Right lobe of liver (tissue), 6 donors: ENCODE measurements at regions not wholly inside any gene's neighbourhood (a gene's known extent, or its start where the extent isn't known, plus 50 kb on each side); places are given as distances from the start of the nearest gene placed in this dataset.

Experiments
- ATAC-seq, 4 donors: fragments of 200-7000 bp; cut with Tn5 transposase; one replicate each; pipeline ENCODE4 v1.9.1; 2020; ENCODE audit warnings: mild to moderate bottlenecking in 4 of 4, moderate library complexity in 4 of 4
- DNase-seq, 3 donors: peaks; one replicate each; pipeline ENCODE4 v3.0.0-alpha.2; 2020
- H3K27ac ChIP-seq, 3 donors: fragments of 200-600 bp; one replicate each; pipeline ENCODE4 v1.8.0; 2022
- H3K27me3 ChIP-seq, 2 donors: fragments of 200-600 bp; one replicate each; pipeline ENCODE4 v1.8.0; 2022
- H3K36me3 ChIP-seq, 4 donors: fragments of 200-600 bp; sonication (generic) in 1 of 4; one replicate each; pipeline versions ENCODE4 v1.5.1 to v1.8.0; 2017 to 2022; ENCODE audit warnings: control low read depth in 1 of 4
- H3K4me1 ChIP-seq, 4 donors: fragments of 200-600 bp; sonication (generic) in 1 of 4; one replicate each; pipeline versions ENCODE4 v1.5.1 to v1.8.0; 2017 to 2022; ENCODE audit warnings: control low read depth in 1 of 4
- H3K4me3 ChIP-seq, 3 donors: fragments of 200-600 bp; one replicate each; pipeline ENCODE4 v1.8.0; 2022
- H3K9me3 ChIP-seq, 4 donors: fragments of 200-600 bp; sonication (generic) in 1 of 4; one replicate each; pipeline versions ENCODE4 v1.5.1 to v1.8.0; 2017 to 2022; ENCODE audit warnings: control low read depth in 1 of 4
- CTCF ChIP-seq, 4 donors: fragments of 200-600 bp in 3 of 4; fragments of 450-650 bp in 1 of 4; IDR thresholded peaks; one replicate each; pipeline versions ENCODE4 v1.5.1 to v1.8.0; 2016 to 2022; ENCODE audit warnings: antibody characterized with exemption in 4 of 4, mild to moderate bottlenecking in 2 of 4
- POLR2A ChIP-seq: fragments of 450-650 bp; IDR thresholded peaks from one replicate; pipeline ENCODE4 v1.6.1; 2017; ENCODE audit warnings: antibody characterized with exemption, mild to moderate bottlenecking
- WGBS: methylation state at CpG from one replicate; pipeline ENCODE4 v1.1.6; 2018; ENCODE audit warnings: low coverage, low lambda C conversion rate; ENCODE audit not compliant: insufficient coverage; ENCODE audit errors: missing lambda C conversion rate; 5-methylcytosine and 5-hydroxymethylcytosine counted together
- intact Hi-C, 2 donors: fragments of 100-400 bp; cut with DNase I; formaldehyde crosslinking; loops; one replicate each; pipeline versions ENCODE4 v1.11.2 to v1.14.1; 2022
- donor health status: DM: no; HTN: yes; CAD: no.
- donor health status: DM: no; HTN: no; CAD: no.
- donor health status: DM: no; HTN: no; CAD: no.
- donor health status: DM: no; HTN: yes; CAD: no.
- donor health status: DM: no; HTN: yes; CAD: no.

DNA sequence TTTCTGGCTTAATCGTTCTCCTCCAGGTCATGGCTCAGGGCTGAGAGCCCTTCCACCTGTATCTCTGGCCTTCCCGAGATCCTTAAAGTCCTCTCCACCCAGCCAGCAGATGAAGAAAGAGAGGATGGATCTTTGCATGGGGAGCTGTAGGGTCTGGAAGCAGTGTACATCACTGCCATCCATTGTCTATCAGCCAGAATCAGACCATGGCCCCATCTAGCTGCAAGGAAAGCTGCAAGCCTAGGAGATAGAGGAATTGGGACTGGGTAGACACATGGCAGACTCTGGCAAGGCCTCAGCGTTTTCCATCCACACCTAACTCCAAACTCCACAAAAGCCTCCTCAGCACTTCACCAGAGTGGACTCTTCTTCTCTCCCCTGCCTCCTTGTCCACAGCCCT, 113.8 kb upstream of the MAFB start:
- Histone ChIP-seq H3K27ac (no peak overlapping the region), H3K27me3 (no peaks in the 10 kb centered on the region), H3K9me3 (no peaks in the 10 kb centered on the region), H3K4me3 (no peak overlapping the region), H3K36me3 (no peaks in the 10 kb centered on the region), H3K4me1 (no peaks in the 10 kb centered on the region)
- intact Hi-C loops: no loop called here
- no peak for ATAC-seq
- no peak for DNase-seq
- TF ChIP-seq CTCF (IDR thresholded peaks at IDR 0.05) (no peak), POLR2A (no peak)
- 47% methylated on average over 3 of the region's 3 CpGs for WGBS

DNA sequence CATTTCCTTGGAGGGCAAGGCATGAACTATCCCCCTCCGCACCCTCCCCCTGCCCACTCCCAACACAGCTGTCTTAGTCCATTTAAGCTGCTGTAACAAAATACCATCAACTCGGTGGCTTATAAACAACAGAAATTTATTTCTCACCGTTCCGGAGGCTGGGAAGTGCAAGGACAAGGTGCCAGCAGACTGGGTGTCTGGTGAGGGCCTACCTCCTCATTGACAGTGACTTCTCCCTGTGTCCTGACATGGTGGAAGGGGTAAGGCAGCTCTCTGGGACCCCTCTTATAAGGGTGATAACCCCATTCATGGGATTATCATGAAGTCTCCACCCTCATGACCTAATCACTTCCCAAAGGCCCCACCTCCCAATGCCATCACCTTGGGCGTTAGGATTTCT, 114.3 kb upstream of the MAFB start:
- TF ChIP-seq POLR2A: no peak
- no peak for TF ChIP-seq CTCF (IDR thresholded peaks at IDR 0.05)
- intact Hi-C loops: no loop called here
- no peaks in the 10 kb centered on the region for H3K9me3 ChIP-seq
- no peak overlapping the region for H3K27ac ChIP-seq
- H3K4me1 ChIP-seq: no peaks in the 10 kb centered on the region
- no peaks in the 10 kb centered on the region for H3K27me3 ChIP-seq
- no peak overlapping the region for H3K4me3 ChIP-seq
- DNase-seq (no peak), ATAC-seq (no peak)
- no peaks in the 10 kb centered on the region for H3K36me3 ChIP-seq
- 83% methylated on average over 4 of the region's 5 CpGs for WGBS

DNA sequence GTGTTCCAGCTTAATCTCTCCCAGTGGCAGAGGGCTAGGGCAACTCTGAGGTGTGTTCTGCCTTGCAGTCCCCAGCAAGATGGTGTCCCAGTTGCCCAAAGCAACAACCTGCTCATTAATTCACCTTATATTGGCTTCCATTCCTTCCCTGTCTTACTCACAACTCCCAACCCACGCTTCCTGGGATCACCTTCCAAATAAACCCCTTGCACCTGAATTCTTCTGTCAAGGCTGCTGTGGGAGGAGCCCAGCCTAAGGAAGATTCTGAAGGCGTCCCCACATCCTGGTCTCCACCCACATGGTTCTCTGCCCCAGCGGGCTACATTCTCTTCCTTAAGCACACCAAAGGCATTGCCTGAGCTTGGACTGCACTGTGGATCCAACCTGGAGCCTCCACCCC, 116.6 kb upstream of the MAFB start:
- WGBS: 63% methylated on average over 3 of the region's 3 CpGs
- H3K27ac ChIP-seq: no peak overlapping the region
- no peak for DNase-seq
- no peaks in the 10 kb centered on the region for H3K9me3 ChIP-seq
- no peak for ATAC-seq
- H3K36me3 ChIP-seq: no peaks in the 10 kb centered on the region
- no peaks in the 10 kb centered on the region for H3K4me1 ChIP-seq
- no peak overlapping the region for H3K4me3 ChIP-seq
- H3K27me3 ChIP-seq: no peaks in the 10 kb centered on the region
- intact Hi-C loops: no loop called here
- TF ChIP-seq POLR2A (no peak), CTCF (IDR thresholded peaks at IDR 0.05) (no peak)

DNA sequence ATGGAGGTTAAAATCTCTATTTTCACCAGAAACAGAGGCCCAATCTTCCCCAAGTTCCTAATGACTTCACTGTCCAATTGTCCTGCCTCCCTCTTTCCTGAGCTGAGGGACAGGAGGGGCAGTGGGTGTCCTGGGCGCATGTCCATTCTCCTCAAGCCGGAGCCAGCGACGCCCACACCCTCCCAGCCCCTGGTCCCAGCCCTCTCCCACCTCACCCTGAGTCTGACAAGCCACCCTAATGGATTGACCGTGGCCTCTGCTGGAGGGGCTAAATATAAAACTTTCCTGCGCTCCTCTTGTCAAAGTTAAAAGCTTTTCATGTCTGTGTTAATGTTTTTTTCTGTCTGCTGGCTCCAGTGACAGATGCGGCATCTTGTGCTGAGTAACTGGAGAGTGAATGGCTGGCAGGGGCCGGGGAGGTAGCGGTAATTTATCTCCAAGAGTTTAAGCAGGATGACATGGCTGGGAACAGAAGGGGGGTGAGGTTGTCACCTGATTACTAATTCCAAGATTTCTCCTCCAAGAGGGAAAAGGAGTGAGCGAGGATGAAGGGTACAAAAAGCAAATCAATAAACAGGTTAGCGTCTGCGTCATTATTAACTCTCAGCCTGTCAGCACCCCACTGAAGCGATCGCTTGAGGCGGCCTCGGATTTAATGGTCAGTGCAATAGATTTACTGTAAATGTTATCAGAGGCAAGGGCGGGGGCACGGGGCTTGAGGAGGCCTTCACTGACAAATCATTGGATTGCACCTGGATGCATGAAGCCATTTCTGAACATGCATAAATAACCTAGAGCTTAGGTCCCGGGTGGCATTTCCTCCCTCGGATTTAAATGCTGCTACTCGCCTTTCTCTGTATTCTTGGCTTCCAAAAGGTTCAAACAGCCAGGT, 118.1 kb upstream of the MAFB start:
- WGBS: 60% methylated on average over 18 of the region's 21 CpGs
- intact Hi-C loops: no loop called here
- H3K27ac ChIP-seq: no peak overlapping the region
- no peak overlapping the region for H3K4me3 ChIP-seq
- no peaks in the 10 kb centered on the region for H3K4me1 ChIP-seq
- ATAC-seq (no peak), DNase-seq (no peak)
- TF ChIP-seq CTCF (IDR thresholded peaks at IDR 0.05): no peak
- no peak for TF ChIP-seq POLR2A
- no peaks in the 10 kb centered on the region for H3K36me3 ChIP-seq
- no peaks in the 10 kb centered on the region for H3K27me3 ChIP-seq
- no peaks in the 10 kb centered on the region for H3K9me3 ChIP-seq
